BLaER1 (cell line): ENCODE measurements at regions not wholly inside any gene's neighbourhood (a gene's known extent, or its start where the extent isn't known, plus 50 kb on each side); places are given as distances from the start of the nearest gene placed in this dataset.

Experiments
- H3K27ac ChIP-seq: shearing (Covaris generic); formaldehyde crosslinking; 2 replicates; pipeline ENCODE4 v1.8.1; 2022
- H3K27me3 ChIP-seq: shearing (Covaris generic); formaldehyde crosslinking; 2 replicates; pipeline ENCODE4 v1.8.1; 2022
- H3K36me3 ChIP-seq: shearing (Covaris generic); formaldehyde crosslinking; 2 replicates; pipeline ENCODE4 v1.8.1; 2022
- H3K4me1 ChIP-seq: shearing (Covaris generic); formaldehyde crosslinking; 2 replicates; pipeline ENCODE4 v1.8.1; 2022
- H3K4me2 ChIP-seq: shearing (Covaris generic); formaldehyde crosslinking; 2 replicates; pipeline ENCODE4 v1.8.1; 2022
- H3K4me3 ChIP-seq: shearing (Covaris generic); formaldehyde crosslinking; 2 replicates; pipeline ENCODE4 v1.8.1; 2022
- H3K9ac ChIP-seq: shearing (Covaris generic); formaldehyde crosslinking; 2 replicates; pipeline ENCODE4 v1.8.1; 2022
- H3K9me3 ChIP-seq: shearing (Covaris generic); formaldehyde crosslinking; 2 replicates; pipeline ENCODE4 v1.8.1; 2022
- H4K20me1 ChIP-seq: shearing (Covaris generic); formaldehyde crosslinking; 2 replicates; pipeline ENCODE4 v1.8.1; 2022
- Cebpa-rat ChIP-seq: shearing (Covaris generic); IDR thresholded peaks from 2 replicates; pipeline ENCODE4 v1.8.1; 2022

GRCh38 chr13:40172149-40172591, 494.3 kb downstream of the FOXO1 start:
- H3K4me3 ChIP-seq: no peak overlapping the region
- H3K4me1 ChIP-seq: no peaks in the 10 kb centered on the region
- no peak overlapping the region for H3K4me2 ChIP-seq
- H3K27me3 ChIP-seq: no peaks in the 10 kb centered on the region
- no peaks in the 10 kb centered on the region for H3K9me3 ChIP-seq
- TF ChIP-seq Cebpa-rat: no peak
- H3K9ac ChIP-seq: no peak overlapping the region
- H4K20me1 ChIP-seq: no peaks in the 10 kb centered on the region
- no peaks in the 10 kb centered on the region for H3K36me3 ChIP-seq
- H3K27ac ChIP-seq: no peak overlapping the region

GRCh38 chr13:40172878-40173277, 493.6 kb downstream of the FOXO1 start:
- Histone ChIP-seq H3K4me3 (no peak overlapping the region), H3K9me3 (no peaks in the 10 kb centered on the region), H3K27me3 (no peaks in the 10 kb centered on the region), H3K9ac (no peak overlapping the region), H3K4me1 (no peaks in the 10 kb centered on the region), H3K27ac (no peak overlapping the region), H3K36me3 (no peaks in the 10 kb centered on the region), H4K20me1 (no peaks in the 10 kb centered on the region), H3K4me2 (no peak overlapping the region)
- TF ChIP-seq Cebpa-rat: no peak

GRCh38 chr13:40175639-40176038, 490.8 kb downstream of the FOXO1 start:
- Histone ChIP-seq H3K4me1 (no peaks in the 10 kb centered on the region), H3K27me3 (no peaks in the 10 kb centered on the region), H3K4me3 (no peak overlapping the region), H3K27ac (no peak overlapping the region), H3K9ac (no peak overlapping the region), H3K36me3 (no peaks in the 10 kb centered on the region), H4K20me1 (no peaks in the 10 kb centered on the region), H3K9me3 (no peaks in the 10 kb centered on the region), H3K4me2 (no peak overlapping the region)
- no peak for TF ChIP-seq Cebpa-rat

GRCh38 chr13:40176242-40176641, 490.2 kb downstream of the FOXO1 start:
- Histone ChIP-seq H3K4me1 (no peaks in the 10 kb centered on the region), H3K4me2 (no peak overlapping the region), H3K4me3 (no peak overlapping the region), H3K27me3 (no peaks in the 10 kb centered on the region), H3K36me3 (no peaks in the 10 kb centered on the region), H3K27ac (no peak overlapping the region), H3K9ac (no peak overlapping the region), H3K9me3 (no peaks in the 10 kb centered on the region), H4K20me1 (no peaks in the 10 kb centered on the region)
- TF ChIP-seq Cebpa-rat: no peak

GRCh38 chr13:40178130-40178529, 488.3 kb downstream of the FOXO1 start:
- Histone ChIP-seq H3K4me2 (no peak overlapping the region), H3K9ac (no peak overlapping the region), H3K4me1 (0 out of 2 replicates have a peak, but pooled peaks cover under 1% of the 10 kb centered on the region), H3K9me3 (no peaks in the 10 kb centered on the region), H4K20me1 (no peaks in the 10 kb centered on the region), H3K36me3 (no peaks in the 10 kb centered on the region), H3K27me3 (no peaks in the 10 kb centered on the region), H3K4me3 (no peak overlapping the region), H3K27ac (no peak overlapping the region)
- TF ChIP-seq Cebpa-rat: no peak

GRCh38 chr13:40179445-40180281, 486.8 kb downstream of the FOXO1 start:
- Histone ChIP-seq H3K4me2 (no peak overlapping the region), H3K4me1 (0 out of 2 replicates have a peak, but pooled peaks cover 6% of the 10 kb centered on the region), H3K9me3 (no peaks in the 10 kb centered on the region), H4K20me1 (no peaks in the 10 kb centered on the region), H3K4me3 (no peak overlapping the region), H3K27me3 (no peaks in the 10 kb centered on the region), H3K9ac (no peak overlapping the region), H3K36me3 (no peaks in the 10 kb centered on the region), H3K27ac (no peak overlapping the region)
- no peak for TF ChIP-seq Cebpa-rat

- Histone ChIP-seq H3K27ac (no peak overlapping the region), H3K36me3 (no peaks in the 10 kb centered on the region), H3K4me2 (no peak overlapping the region), H3K4me1 (0 out of 2 replicates have a peak, but pooled peaks cover 6% of the 10 kb centered on the region), H3K27me3 (no peaks in the 10 kb centered on the region), H3K9me3 (no peaks in the 10 kb centered on the region), H4K20me1 (no peaks in the 10 kb centered on the region), H3K9ac (no peak overlapping the region), H3K4me3 (no peak overlapping the region)
- no peak for TF ChIP-seq Cebpa-rat
Measured at GRCh38 chr13:40180776-40181175, 485.7 kb downstream of the FOXO1 start.

GRCh38 chr13:40181203-40181845, 485.1 kb downstream of the FOXO1 start:
- H3K27ac ChIP-seq: no peak overlapping the region

GRCh38 chr13:40182591-40182990, 483.9 kb downstream of the FOXO1 start:
- H3K36me3 ChIP-seq: no peaks in the 10 kb centered on the region
- no peaks in the 10 kb centered on the region for H4K20me1 ChIP-seq
- H3K27me3 ChIP-seq: no peaks in the 10 kb centered on the region
- H3K4me3 ChIP-seq: no peak overlapping the region
- no peak for TF ChIP-seq Cebpa-rat
- no peak overlapping the region for H3K4me2 ChIP-seq
- H3K4me1 ChIP-seq: peaks cover 22% of the 10 kb centered on the region
- no peak overlapping the region for H3K9ac ChIP-seq
- no peak overlapping the region for H3K27ac ChIP-seq
- no peaks in the 10 kb centered on the region for H3K9me3 ChIP-seq

More at GRCh38 chr13:40181203-40181845, 485.1 kb downstream of the FOXO1 start:
- no peaks in the 10 kb centered on the region for H3K27me3 ChIP-seq
- H3K4me1 ChIP-seq: peaks cover 9% of the 10 kb centered on the region
- TF ChIP-seq Cebpa-rat: no peak
- no peaks in the 10 kb centered on the region for H4K20me1 ChIP-seq
- no peaks in the 10 kb centered on the region for H3K9me3 ChIP-seq
- no peaks in the 10 kb centered on the region for H3K36me3 ChIP-seq
- H3K4me2 ChIP-seq: no peak overlapping the region
- no peak overlapping the region for H3K9ac ChIP-seq
- no peak overlapping the region for H3K4me3 ChIP-seq

- Histone ChIP-seq H4K20me1 (no peaks in the 10 kb centered on the region), H3K4me3 (no peak overlapping the region), H3K27me3 (no peaks in the 10 kb centered on the region), H3K36me3 (no peaks in the 10 kb centered on the region), H3K9me3 (no peaks in the 10 kb centered on the region), H3K27ac (no peak overlapping the region), H3K9ac (no peak overlapping the region), H3K4me2 (no peak overlapping the region), H3K4me1 (peaks cover 38% of the 10 kb centered on the region)
- TF ChIP-seq Cebpa-rat: no peak
Measured at GRCh38 chr13:40185414-40185813, 481.0 kb downstream of the FOXO1 start.
